GM23248 (cell line): ENCODE measurements at regions not wholly inside any gene's neighbourhood (a gene's known extent, or its start where the extent isn't known, plus 50 kb on each side); places are given as distances from the start of the nearest gene placed in this dataset.

Experiments used
- DNase-seq: peaks from one replicate; pipeline ENCODE4 v3.0.0-alpha.2; 2015
- H2AFZ ChIP-seq: fragments of 200-600 bp; sonication (generic); 2 replicates; pipeline ENCODE4 v1.6.1; 2016; ENCODE audit warnings: antibody characterized with exemption
- H3F3A ChIP-seq: fragments of 200-600 bp; sonication (generic); 2 replicates; pipeline ENCODE4 v1.6.1; 2016; ENCODE audit warnings: mild to moderate bottlenecking, antibody characterized with exemption, mixed run types; ENCODE audit not compliant: insufficient read depth
- H3K27ac ChIP-seq: fragments of 200-600 bp; sonication (generic); 2 replicates; pipeline ENCODE4 v1.5.1; 2016; ENCODE audit warnings: mild to moderate bottlenecking
- H3K27me3 ChIP-seq: fragments of 200-600 bp; sonication (generic); replicated peaks from 2 replicates; pipeline ENCODE4 v1.6.1; 2016; ENCODE audit warnings: mild to moderate bottlenecking; ENCODE audit not compliant: insufficient read depth
- H3K36me3 ChIP-seq: fragments of 200-600 bp; sonication (generic); 2 replicates; pipeline ENCODE4 v1.6.1; 2016; ENCODE audit warnings: low read depth, mild to moderate bottlenecking
- H3K4me1 ChIP-seq: fragments of 200-600 bp; sonication (generic); 2 replicates; pipeline ENCODE4 v1.6.1; 2016; ENCODE audit warnings: mild to moderate bottlenecking; ENCODE audit not compliant: insufficient read depth
- H3K4me2 ChIP-seq: fragments of 200-600 bp; sonication (generic); one replicate; pipeline ENCODE4 v1.6.1; 2016; ENCODE audit warnings: mild to moderate bottlenecking; ENCODE audit not compliant: unreplicated experiment
- H3K4me3 ChIP-seq: fragments of 200-600 bp; sonication (generic); 2 replicates; pipeline ENCODE4 v1.5.1; 2016; ENCODE audit warnings: mild to moderate bottlenecking
- H3K79me2 ChIP-seq: fragments of 200-600 bp; sonication (generic); 2 replicates; pipeline ENCODE4 v1.6.1; 2016; ENCODE audit warnings: mild to moderate bottlenecking; ENCODE audit not compliant: insufficient read depth
- H3K9ac ChIP-seq: fragments of 200-600 bp; sonication (generic); 2 replicates; pipeline ENCODE4 v1.6.1; 2016; ENCODE audit warnings: mild to moderate bottlenecking
- H3K9me2 ChIP-seq: fragments of 200-600 bp; sonication (generic); 2 replicates; pipeline ENCODE4 v1.6.1; 2016; ENCODE audit warnings: mixed run types, mild to moderate bottlenecking, moderate library complexity; ENCODE audit not compliant: insufficient read depth
- H3K9me3 ChIP-seq: fragments of 200-600 bp; sonication (generic); one replicate; pipeline ENCODE4 v1.6.1; 2017; ENCODE audit warnings: low read depth
- H4K20me1 ChIP-seq: fragments of 200-600 bp; sonication (generic); 2 replicates; pipeline ENCODE4 v1.6.0; 2016; ENCODE audit not compliant: insufficient read depth
- EZH2 ChIP-seq: fragments of 200-600 bp; sonication (generic); IDR thresholded peaks from 2 replicates; pipeline ENCODE4 v1.6.1; 2018; ENCODE audit warnings: antibody characterized with exemption, mild to moderate bottlenecking; ENCODE audit not compliant: insufficient read depth, poor library complexity, severe bottlenecking
- EZH2phosphoT487 ChIP-seq: fragments of 200-600 bp; sonication (generic); IDR thresholded peaks from 2 replicates; pipeline ENCODE4 v1.6.1; 2018; ENCODE audit warnings: antibody characterized with exemption, moderate library complexity, mild to moderate bottlenecking, low read depth; ENCODE audit not compliant: insufficient read depth
- WGBS, 2 experiments: methylation state at CpG; one replicate each; pipeline ENCODE4 v1.1.6; 2015 to 2017; ENCODE audit warnings: low lambda C conversion rate in 2 of 2, low coverage in 1 of 2; ENCODE audit errors: missing lambda C conversion rate in 2 of 2; 5-methylcytosine and 5-hydroxymethylcytosine counted together
- in situ Hi-C: fragments of 300-500 bp; cut with MboI; formaldehyde crosslinking; loops from 2 replicates; pipeline ENCODE4 v1.15.0; 2020

DNA sequence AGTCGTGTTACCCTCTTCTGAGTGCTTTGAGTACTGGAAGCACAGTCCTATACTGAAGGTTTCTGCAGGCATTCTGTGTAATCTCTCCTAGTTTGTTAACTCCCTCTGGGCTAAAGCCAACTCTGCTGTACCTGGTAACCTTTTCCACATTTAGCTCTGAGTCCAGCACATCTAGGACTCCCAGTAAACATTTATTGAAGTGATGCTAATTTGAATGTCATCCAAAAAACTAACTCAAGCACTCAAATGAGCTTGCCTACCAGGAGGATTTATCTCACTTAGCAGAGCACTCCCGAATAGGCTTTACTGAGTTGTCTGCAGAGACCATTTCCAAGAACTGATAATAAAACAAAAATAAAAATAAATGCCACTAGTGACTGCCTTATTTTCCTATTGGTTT is 79.5 kb upstream of the NFIB start:
- in situ Hi-C loops = no loop called here
- no peak for DNase-seq
- H2AFZ ChIP-seq = no peak overlapping the region
- TF ChIP-seq EZH2phosphoT487 (no peak), EZH2 (no peak)
- no peaks in the 10 kb centered on the region for H4K20me1 ChIP-seq
- no peaks in the 10 kb centered on the region for H3K36me3 ChIP-seq
- H3K4me1 ChIP-seq = no peaks in the 10 kb centered on the region
- H3K4me2 ChIP-seq = no peak overlapping the region
- no peaks in the 10 kb centered on the region for H3K79me2 ChIP-seq
- 33% methylated on average over 2 of the region's 2 CpGs for WGBS, 2 experiments
- H3K27me3 ChIP-seq = peaks cover 43% of the 10 kb centered on the region
- no peaks in the 10 kb centered on the region for H3K9me3 ChIP-seq
- no peaks in the 10 kb centered on the region for H3F3A ChIP-seq
- no peak overlapping the region for H3K27ac ChIP-seq
- no peak overlapping the region for H3K4me3 ChIP-seq
- H3K9ac ChIP-seq = no peak overlapping the region
- H3K9me2 ChIP-seq = no peaks in the 10 kb centered on the region

DNA sequence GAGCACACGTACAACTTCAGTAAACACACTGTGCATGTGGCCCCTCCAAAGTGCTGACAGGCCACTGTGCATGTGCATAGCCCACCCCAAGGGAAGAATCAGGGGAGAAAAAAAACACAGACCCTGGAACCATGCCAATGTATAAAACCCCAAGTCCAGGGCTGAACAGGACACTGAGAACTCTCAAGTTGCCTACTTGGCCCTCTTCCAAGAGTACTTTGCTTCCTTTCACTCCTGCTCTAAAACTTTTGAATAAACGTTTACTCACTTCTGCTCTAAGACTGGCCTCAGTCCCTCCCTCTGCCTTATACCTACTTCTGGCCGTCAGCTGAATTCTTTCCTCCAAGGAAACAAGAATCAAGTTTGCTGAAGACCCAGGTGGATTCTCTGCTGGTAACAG is 77.7 kb upstream of the NFIB start:
- Histone ChIP-seq H3F3A (no peaks in the 10 kb centered on the region), H3K27ac (no peak overlapping the region), H3K4me2 (no peak overlapping the region), H3K4me3 (no peak overlapping the region), H4K20me1 (no peaks in the 10 kb centered on the region), H3K9me3 (no peaks in the 10 kb centered on the region), H3K79me2 (no peaks in the 10 kb centered on the region), H3K9ac (no peak overlapping the region), H3K9me2 (no peaks in the 10 kb centered on the region), H3K27me3 (peaks cover 32% of the 10 kb centered on the region), H2AFZ (no peak overlapping the region), H3K36me3 (no peaks in the 10 kb centered on the region), H3K4me1 (no peaks in the 10 kb centered on the region)
- in situ Hi-C loops = no loop called here
- no peak for DNase-seq
- TF ChIP-seq EZH2 (no peak), EZH2phosphoT487 (no peak)
- WGBS, 2 experiments = 92 to 93% methylated on average over 3 of the region's 3 CpGs

DNA sequence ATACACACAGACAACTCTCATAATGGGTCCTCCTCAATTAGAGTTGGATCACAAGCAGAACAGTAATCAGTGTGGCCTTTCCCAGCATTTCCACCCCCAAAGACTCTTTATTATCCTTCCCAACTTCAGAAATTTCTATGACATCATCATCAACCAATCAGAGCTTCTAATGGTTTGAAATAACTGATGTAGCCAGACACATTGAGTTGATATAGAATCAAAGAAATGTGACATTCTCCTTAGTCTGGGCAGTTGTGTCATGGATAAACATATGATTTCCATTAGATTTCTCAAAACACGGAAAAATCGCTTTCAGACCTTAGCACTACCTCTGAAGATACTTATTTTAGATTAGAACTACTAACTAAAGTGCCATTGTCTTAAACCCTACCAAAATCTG is 75.7 kb upstream of the NFIB start:
- in situ Hi-C loops = no loop called here
- no peak overlapping the region for H2AFZ ChIP-seq
- H3K4me2 ChIP-seq = no peak overlapping the region
- H3K9ac ChIP-seq = no peak overlapping the region
- DNase-seq = no peak
- H3K9me3 ChIP-seq = no peaks in the 10 kb centered on the region
- no peaks in the 10 kb centered on the region for H3F3A ChIP-seq
- no peaks in the 10 kb centered on the region for H4K20me1 ChIP-seq
- H3K9me2 ChIP-seq = no peaks in the 10 kb centered on the region
- H3K36me3 ChIP-seq = no peaks in the 10 kb centered on the region
- H3K4me1 ChIP-seq = no peaks in the 10 kb centered on the region
- no peak overlapping the region for H3K4me3 ChIP-seq
- 11 to 33% methylated on average over 2 of the region's 2 CpGs for WGBS, 2 experiments
- TF ChIP-seq EZH2phosphoT487 (no peak), EZH2 (no peak)
- H3K27me3 ChIP-seq = peaks cover 21% of the 10 kb centered on the region; the same call in 1 of the 2 replicates
- no peaks in the 10 kb centered on the region for H3K79me2 ChIP-seq
- H3K27ac ChIP-seq = no peak overlapping the region

DNA sequence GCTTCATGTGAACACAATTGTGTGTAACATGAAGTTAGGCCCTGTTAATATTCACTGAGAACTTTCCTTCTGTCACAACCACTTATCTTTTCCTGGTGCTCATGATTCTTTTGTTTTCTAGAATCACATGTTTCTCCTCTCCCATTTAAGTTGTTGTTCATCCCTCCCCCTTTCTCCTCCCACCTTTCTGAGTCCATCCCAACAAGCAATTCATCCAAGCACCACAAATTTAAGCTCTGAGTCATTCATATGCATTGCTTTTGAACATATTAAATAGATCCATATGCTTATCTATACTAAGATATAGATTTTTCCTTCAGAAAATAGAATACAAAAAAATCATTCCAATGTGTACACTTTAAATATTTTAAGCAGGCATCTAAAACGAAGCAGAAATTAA is 75.2 kb upstream of the NFIB start:
- in situ Hi-C loops = no loop called here

DNA sequence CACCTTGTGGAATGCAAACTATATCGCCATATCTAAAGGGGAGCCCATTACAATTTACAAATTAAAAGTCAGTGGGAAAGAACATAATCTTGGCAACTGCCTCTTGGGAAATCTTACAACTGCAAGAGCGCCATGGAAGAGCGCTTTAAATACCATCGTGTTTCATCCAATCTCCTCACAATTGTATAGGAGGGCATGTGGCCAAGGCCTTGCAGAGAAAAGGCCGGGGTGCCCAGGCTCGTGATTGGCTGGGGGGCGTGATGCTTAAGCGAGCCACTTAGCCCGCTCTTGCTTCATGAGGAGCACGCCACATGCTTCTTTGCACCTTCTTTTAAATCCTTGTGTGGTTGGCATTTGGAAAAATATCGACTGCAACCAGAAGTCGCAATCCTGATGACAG is 69.8 kb upstream of the NFIB start:
- 83 to 87% methylated on average over 12 of the region's 12 CpGs for WGBS, 2 experiments

More for the DNA sequence above, 75.2 kb upstream of the NFIB start:
- H2AFZ ChIP-seq = no peak overlapping the region
- no peaks in the 10 kb centered on the region for H3K9me2 ChIP-seq
- H3K36me3 ChIP-seq = no peaks in the 10 kb centered on the region
- H3K79me2 ChIP-seq = no peaks in the 10 kb centered on the region
- H3K4me2 ChIP-seq = no peak overlapping the region
- no peak overlapping the region for H3K9ac ChIP-seq
- no peak for DNase-seq
- H3K27ac ChIP-seq = no peak overlapping the region
- no peak for TF ChIP-seq EZH2phosphoT487
- TF ChIP-seq EZH2 = no peak
- no peaks in the 10 kb centered on the region for H3K9me3 ChIP-seq
- WGBS, 2 experiments = 22 to 30% methylated on average over 1 of the region's 1 CpG
- no peaks in the 10 kb centered on the region for H3K4me1 ChIP-seq
- H3K27me3 ChIP-seq = peaks cover 22% of the 10 kb centered on the region
- H3K4me3 ChIP-seq = no peak overlapping the region
- no peaks in the 10 kb centered on the region for H3F3A ChIP-seq
- H4K20me1 ChIP-seq = no peaks in the 10 kb centered on the region

More for the DNA sequence above, 69.8 kb upstream of the NFIB start:
- H3K4me3 ChIP-seq = no peak overlapping the region
- no peak overlapping the region for H3K4me2 ChIP-seq
- no peak overlapping the region for H3K27ac ChIP-seq
- H2AFZ ChIP-seq = no peak overlapping the region
- no peak overlapping the region for H3K9ac ChIP-seq
- H3K79me2 ChIP-seq = no peaks in the 10 kb centered on the region
- H3K36me3 ChIP-seq = no peaks in the 10 kb centered on the region
- TF ChIP-seq EZH2phosphoT487 = no peak
- TF ChIP-seq EZH2 = no peak
- no peaks in the 10 kb centered on the region for H4K20me1 ChIP-seq
- DNase-seq = no peak
- peaks cover 47% of the 10 kb centered on the region for H3K27me3 ChIP-seq
- in situ Hi-C loops = no loop called here
- no peaks in the 10 kb centered on the region for H3F3A ChIP-seq
- H3K9me3 ChIP-seq = no peaks in the 10 kb centered on the region
- H3K4me1 ChIP-seq = no peaks in the 10 kb centered on the region
- no peaks in the 10 kb centered on the region for H3K9me2 ChIP-seq
